Adrenal gland (tissue), 9 donors: ENCODE measurements at regions not wholly inside any gene's neighbourhood (a gene's known extent, or its start where the extent isn't known, plus 50 kb on each side); places are given as distances from the start of the nearest gene placed in this dataset.

Source experiments
- DNase-seq, 7 donors: peaks; one replicate each; pipeline ENCODE4 v3.0.0-alpha.2; 2019 to 2020
- H3K27ac ChIP-seq, 5 donors: fragments of 200-600 bp; sonication (generic) in 4 of 5; 1 replicate in 3 of 5; 2 replicates in 2 of 5; pipeline versions ENCODE4 v1.5.1 to v1.8.0; 2016 to 2020; ENCODE audit warnings: mild to moderate bottlenecking in 1 of 5
- H3K27me3 ChIP-seq: fragments of 200-600 bp; 2 replicates; pipeline ENCODE4 v1.8.0; 2021
- H3K36me3 ChIP-seq, 2 donors: fragments of 200-600 bp; replicated peaks in 1 of 2; 1 replicate in 1 of 2; 2 replicates in 1 of 2; pipeline versions ENCODE4 v1.5.1 to v1.8.0; 2018 to 2022
- H3K4me1 ChIP-seq, 2 donors: fragments of 200-600 bp; replicated peaks in 1 of 2; 1 replicate in 1 of 2; 2 replicates in 1 of 2; pipeline versions ENCODE4 v1.5.1 to v1.8.0; 2018 to 2021
- H3K4me3 ChIP-seq, 4 donors: fragments of 200-600 bp; sonication (generic) in 3 of 4; one replicate each; pipeline ENCODE4 v1.5.1; 2016 to 2018
- H3K9me3 ChIP-seq, 3 donors: fragments of 200-600 bp; sonication (generic) in 1 of 3; replicated peaks in 1 of 3; 1 replicate in 2 of 3; 2 replicates in 1 of 3; pipeline versions ENCODE4 v1.5.1 to v1.8.0; 2016 to 2021
- POLR2A ChIP-seq, 2 donors: fragments of 450-650 bp; IDR thresholded peaks; one replicate each; pipeline ENCODE4 v1.6.1; 2017; ENCODE audit warnings: antibody characterized with exemption in 2 of 2, mild to moderate bottlenecking in 2 of 2, moderate library complexity in 1 of 2
- WGBS, 4 donors: extraction: QIAGEN DNeasy Blood & Tissue Kit in 2 of 4; methylation state at CpG; one replicate each; pipeline versions ENCODE4 v1.1.5 to v1.1.7; 2013 to 2017; 5-methylcytosine and 5-hydroxymethylcytosine counted together
- intact Hi-C, 2 donors: fragments of 100-400 bp; cut with DNase I; formaldehyde crosslinking; loops; one replicate each; pipeline versions ENCODE4 v1.14.1 to v1.15.0; 2022 to 2023
- TF ChIP-seq, protein P1 (sequence below), 6 experiments: fragments of 450-650 bp in 4 of 6; fragments of 200-600 bp in 2 of 6; sonication (generic) in 1 of 6; IDR thresholded peaks; 1 replicate in 5 of 6; 2 replicates in 1 of 6; pipeline versions ENCODE4 v1.5.1 to v1.8.0; 2016 to 2021; ENCODE audit warnings: antibody characterized with exemption in 6 of 6, mild to moderate bottlenecking in 2 of 6, moderate library complexity in 1 of 6
- donor health status: healthy with polysubstance abuse.
- donor health status: Bipolar disorder and iron deficiency.
- donor health status: DM: yes; HTN: yes; CAD: no.
- donor health status: DM: no; HTN: no; CAD: no.
- donor health status: DM: no; HTN: no; CAD: no.

DNA sequence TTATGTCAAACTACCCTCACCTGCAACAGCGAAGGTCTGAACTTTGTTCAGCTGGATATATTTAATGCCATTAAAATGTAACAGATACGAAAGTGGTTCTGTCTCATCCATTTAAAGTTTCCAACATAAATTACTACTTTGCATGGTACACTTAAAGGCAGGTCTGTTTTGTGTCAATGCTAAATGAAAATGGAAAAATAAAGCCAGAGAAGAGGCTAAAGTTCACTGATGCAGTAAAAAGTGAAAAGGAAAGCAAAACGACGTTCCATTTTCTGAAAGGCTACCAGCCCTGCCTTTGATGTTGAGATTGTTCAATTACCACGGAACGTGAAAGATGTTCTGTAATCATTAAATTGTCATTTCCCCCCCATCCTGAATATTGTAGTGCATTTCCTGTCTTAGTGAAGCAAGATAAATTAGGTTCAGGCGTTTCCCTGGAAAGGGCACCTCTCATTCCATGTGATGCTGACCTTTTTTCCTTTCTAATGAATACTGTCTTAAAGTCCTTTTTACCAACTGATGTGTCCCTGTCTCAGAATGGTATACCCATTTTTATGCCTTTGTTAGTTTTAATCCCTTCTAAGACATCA is 334.7 kb upstream of the JAG1 start:
- 42 to 45% (median 42%) methylated on average over 7 of the region's 7 CpGs for WGBS, 4 donors
- intact Hi-C loops = no loop called here
- Histone ChIP-seq H3K4me1 (no peaks in the 10 kb centered on the region), H3K27me3 (no peaks in the 10 kb centered on the region), H3K4me3 (no peak overlapping the region), H3K36me3 (no peaks in the 10 kb centered on the region), H3K27ac (no peak overlapping the region), H3K9me3 (no peaks in the 10 kb centered on the region)
- no peak for TF ChIP-seq POLR2A (IDR thresholded peaks at IDR 0.05)
- TF ChIP-seq, protein P1, sequence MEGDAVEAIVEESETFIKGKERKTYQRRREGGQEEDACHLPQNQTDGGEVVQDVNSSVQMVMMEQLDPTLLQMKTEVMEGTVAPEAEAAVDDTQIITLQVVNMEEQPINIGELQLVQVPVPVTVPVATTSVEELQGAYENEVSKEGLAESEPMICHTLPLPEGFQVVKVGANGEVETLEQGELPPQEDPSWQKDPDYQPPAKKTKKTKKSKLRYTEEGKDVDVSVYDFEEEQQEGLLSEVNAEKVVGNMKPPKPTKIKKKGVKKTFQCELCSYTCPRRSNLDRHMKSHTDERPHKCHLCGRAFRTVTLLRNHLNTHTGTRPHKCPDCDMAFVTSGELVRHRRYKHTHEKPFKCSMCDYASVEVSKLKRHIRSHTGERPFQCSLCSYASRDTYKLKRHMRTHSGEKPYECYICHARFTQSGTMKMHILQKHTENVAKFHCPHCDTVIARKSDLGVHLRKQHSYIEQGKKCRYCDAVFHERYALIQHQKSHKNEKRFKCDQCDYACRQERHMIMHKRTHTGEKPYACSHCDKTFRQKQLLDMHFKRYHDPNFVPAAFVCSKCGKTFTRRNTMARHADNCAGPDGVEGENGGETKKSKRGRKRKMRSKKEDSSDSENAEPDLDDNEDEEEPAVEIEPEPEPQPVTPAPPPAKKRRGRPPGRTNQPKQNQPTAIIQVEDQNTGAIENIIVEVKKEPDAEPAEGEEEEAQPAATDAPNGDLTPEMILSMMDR (IDR thresholded peaks at IDR 0.05) = no peak
- no peak for DNase-seq

DNA sequence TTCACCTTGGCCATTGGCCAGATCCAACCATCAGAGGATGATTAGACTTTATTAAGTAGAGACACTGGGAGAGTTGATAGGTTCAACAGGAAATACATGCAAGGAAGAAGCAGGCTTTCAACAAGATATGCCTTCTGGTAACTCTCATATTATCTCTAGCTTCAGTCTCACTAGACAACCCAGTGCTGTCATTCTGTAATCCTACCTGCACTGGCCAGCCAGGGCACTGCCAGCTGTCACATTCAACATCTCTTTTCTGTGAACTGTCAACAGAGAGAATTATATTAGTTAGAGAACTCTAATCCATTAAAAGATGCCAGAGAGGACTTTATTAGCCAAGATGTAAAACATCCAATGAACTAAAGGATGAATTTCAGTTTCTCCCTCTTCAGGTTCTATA is 337.9 kb upstream of the JAG1 start:
- H3K36me3 ChIP-seq = no peaks in the 10 kb centered on the region
- intact Hi-C loops = no loop called here
- no peak overlapping the region for H3K27ac ChIP-seq
- no peak overlapping the region for H3K4me3 ChIP-seq
- TF ChIP-seq, protein P1 (IDR thresholded peaks at IDR 0.05) = no peak
- TF ChIP-seq POLR2A (IDR thresholded peaks at IDR 0.05) = no peak
- DNase-seq = no peak
- H3K4me1 ChIP-seq = no peaks in the 10 kb centered on the region
- no peaks in the 10 kb centered on the region for H3K27me3 ChIP-seq
- H3K9me3 ChIP-seq = no peaks in the 10 kb centered on the region

DNA sequence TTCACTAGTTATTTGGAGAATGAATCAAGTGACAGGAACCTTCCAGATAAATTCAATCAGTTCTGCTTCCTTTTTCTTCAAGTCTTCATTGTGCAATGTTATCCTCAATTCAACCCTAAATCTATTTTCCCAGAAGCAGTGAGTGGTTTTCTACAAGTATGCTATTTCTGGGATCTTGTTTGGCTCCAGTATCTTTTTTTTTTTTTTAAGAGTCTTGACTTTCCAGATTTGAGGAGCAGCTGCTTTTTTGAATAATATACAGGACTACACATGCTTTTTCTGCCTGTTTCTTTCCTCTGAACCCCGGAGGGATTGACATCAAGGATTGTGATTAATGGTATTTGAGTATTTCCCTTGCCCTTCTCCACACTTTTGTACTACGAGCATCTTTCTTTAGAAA is 339.2 kb upstream of the JAG1 start:
- Histone ChIP-seq H3K27ac (peak overlapping the region in 1 of 5 donors; percentile 26), H3K27me3 (no peaks in the 10 kb centered on the region), H3K36me3 (no peaks in the 10 kb centered on the region), H3K9me3 (no peaks in the 10 kb centered on the region), H3K4me3 (no peak overlapping the region), H3K4me1 (no peaks in the 10 kb centered on the region)
- intact Hi-C loops = no loop called here
- WGBS, 4 donors = 28 to 40% (median 33%) methylated on average over 2 of the region's 2 CpGs
- TF ChIP-seq, protein P1 (IDR thresholded peaks at IDR 0.05) = no peak
- no peak for TF ChIP-seq POLR2A (IDR thresholded peaks at IDR 0.05)
- DNase-seq = no peak

DNA sequence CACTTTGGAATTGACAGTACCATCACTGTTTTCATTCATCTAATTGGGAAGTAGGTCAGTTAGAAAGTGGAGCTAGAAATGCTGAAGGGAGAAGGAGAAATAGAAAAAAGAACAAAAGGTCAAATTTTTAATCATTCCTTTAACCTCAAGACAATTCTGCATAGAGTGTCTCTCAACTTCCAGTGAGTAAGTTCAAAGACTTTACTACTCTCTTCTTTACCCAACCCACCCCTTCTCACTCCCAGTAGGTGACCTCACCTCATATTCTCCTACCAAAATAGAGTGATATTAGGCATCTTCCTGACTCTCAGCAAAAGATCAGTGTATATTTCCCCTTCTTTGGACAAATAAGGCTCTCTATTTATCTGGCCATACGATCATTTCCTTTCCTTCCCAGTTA is 340.0 kb upstream of the JAG1 start:
- no peaks in the 10 kb centered on the region for H3K9me3 ChIP-seq
- no peaks in the 10 kb centered on the region for H3K4me1 ChIP-seq
- H3K27me3 ChIP-seq = no peaks in the 10 kb centered on the region
- 59 to 78% (median 66%) methylated on average over 1 of the region's 1 CpG for WGBS, 4 donors
- TF ChIP-seq POLR2A (IDR thresholded peaks at IDR 0.05) = no peak
- TF ChIP-seq, protein P1 (IDR thresholded peaks at IDR 0.05) = no peak
- no peak overlapping the region for H3K27ac ChIP-seq
- no peak for DNase-seq
- H3K4me3 ChIP-seq = no peak overlapping the region
- intact Hi-C loops = no loop called here
- H3K36me3 ChIP-seq = no peaks in the 10 kb centered on the region
